Colonic mucosa (tissue), 4 donors: ENCODE measurements at regions not wholly inside any gene's neighbourhood (a gene's known extent, or its start where the extent isn't known, plus 50 kb on each side); places are given as distances from the start of the nearest gene placed in this dataset.

ENCODE experiments used
- DNase-seq: peaks from one replicate; pipeline ENCODE4 v3.0.0-alpha.2; 2020
- H3K27ac ChIP-seq: fragments of 200-600 bp; one replicate; pipeline ENCODE4 v1.8.0; 2021
- H3K27me3 ChIP-seq: fragments of 200-600 bp; one replicate; pipeline ENCODE4 v1.8.0; 2021
- H3K36me3 ChIP-seq: fragments of 200-600 bp; one replicate; pipeline ENCODE4 v1.8.0; 2021
- H3K4me1 ChIP-seq: fragments of 200-600 bp; one replicate; pipeline ENCODE4 v1.8.0; 2021; ENCODE audit warnings: mild to moderate bottlenecking
- H3K4me3 ChIP-seq: fragments of 200-600 bp; one replicate; pipeline ENCODE4 v1.8.0; 2021
- H3K9ac ChIP-seq, 2 donors: one replicate each; pipeline ENCODE4 v1.7.0; 2013; ENCODE audit warnings: control low read depth in 2 of 2, low read depth in 2 of 2, low read length in 2 of 2
- H3K9me3 ChIP-seq: fragments of 200-600 bp; one replicate; pipeline ENCODE4 v1.8.0; 2021
- intact Hi-C: fragments of 100-400 bp; cut with DNase I; formaldehyde crosslinking; loops from one replicate; pipeline ENCODE4 v1.14.1; 2022
- TF ChIP-seq, protein P1 (sequence below): fragments of 200-600 bp; IDR thresholded peaks from one replicate; pipeline ENCODE4 v1.8.0; 2022; ENCODE audit warnings: antibody characterized with exemption, mild to moderate bottlenecking
- donor health status: healthy.
- donor health status: DM: no; HTN: no; CAD: no.
- donor health status: DM: no; HTN: no; CAD: no.

DNA sequence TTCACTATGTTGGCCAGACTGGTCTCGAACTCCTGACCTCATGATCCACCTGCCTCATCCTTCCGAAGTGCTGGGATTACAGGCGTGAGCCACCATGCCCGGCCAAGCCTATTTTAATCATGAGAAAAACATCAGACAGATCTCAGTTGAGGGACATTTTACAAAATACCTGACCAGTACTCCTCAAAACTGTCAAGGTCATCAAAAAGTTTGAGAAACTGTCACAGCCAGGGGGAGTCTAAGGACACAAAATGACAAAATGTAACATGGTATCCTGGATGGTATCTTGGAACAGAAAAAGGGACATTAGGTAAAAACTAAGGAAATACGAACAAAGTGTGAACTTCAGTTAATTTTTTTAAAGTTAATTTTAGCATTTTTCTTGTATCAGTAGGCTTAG, 219.8 kb upstream of the PPP1R3A start:
- Histone ChIP-seq H3K36me3 (no peaks in the 10 kb centered on the region), H3K9ac (no peak overlapping the region), H3K4me1 (no peaks in the 10 kb centered on the region), H3K27me3 (no peaks in the 10 kb centered on the region), H3K27ac (no peak overlapping the region), H3K4me3 (no peak overlapping the region), H3K9me3 (no peaks in the 10 kb centered on the region)
- intact Hi-C loops, result no loop called here
- no peak for DNase-seq
- TF ChIP-seq, protein P1, sequence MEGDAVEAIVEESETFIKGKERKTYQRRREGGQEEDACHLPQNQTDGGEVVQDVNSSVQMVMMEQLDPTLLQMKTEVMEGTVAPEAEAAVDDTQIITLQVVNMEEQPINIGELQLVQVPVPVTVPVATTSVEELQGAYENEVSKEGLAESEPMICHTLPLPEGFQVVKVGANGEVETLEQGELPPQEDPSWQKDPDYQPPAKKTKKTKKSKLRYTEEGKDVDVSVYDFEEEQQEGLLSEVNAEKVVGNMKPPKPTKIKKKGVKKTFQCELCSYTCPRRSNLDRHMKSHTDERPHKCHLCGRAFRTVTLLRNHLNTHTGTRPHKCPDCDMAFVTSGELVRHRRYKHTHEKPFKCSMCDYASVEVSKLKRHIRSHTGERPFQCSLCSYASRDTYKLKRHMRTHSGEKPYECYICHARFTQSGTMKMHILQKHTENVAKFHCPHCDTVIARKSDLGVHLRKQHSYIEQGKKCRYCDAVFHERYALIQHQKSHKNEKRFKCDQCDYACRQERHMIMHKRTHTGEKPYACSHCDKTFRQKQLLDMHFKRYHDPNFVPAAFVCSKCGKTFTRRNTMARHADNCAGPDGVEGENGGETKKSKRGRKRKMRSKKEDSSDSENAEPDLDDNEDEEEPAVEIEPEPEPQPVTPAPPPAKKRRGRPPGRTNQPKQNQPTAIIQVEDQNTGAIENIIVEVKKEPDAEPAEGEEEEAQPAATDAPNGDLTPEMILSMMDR, result no peak

DNA sequence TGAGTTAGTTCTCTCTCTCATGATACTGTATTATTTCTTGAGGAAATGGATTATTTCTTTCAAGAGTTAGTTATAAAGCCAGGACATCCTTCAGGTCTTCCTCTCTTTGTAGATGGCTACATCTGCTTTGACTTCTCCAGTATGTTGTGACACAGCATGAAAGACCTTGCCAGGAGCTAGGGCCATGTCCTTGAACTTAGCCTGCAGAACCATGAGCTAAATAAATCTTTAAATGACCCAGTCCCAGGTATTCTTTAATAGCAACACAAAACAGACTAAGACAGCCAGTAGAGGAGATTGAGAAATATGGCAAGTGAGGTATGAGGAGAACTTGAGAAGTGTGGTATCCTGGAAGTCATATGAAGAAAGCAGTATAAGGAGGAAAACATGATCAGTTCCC, 214.9 kb upstream of the PPP1R3A start:
- no peak for DNase-seq

DNA sequence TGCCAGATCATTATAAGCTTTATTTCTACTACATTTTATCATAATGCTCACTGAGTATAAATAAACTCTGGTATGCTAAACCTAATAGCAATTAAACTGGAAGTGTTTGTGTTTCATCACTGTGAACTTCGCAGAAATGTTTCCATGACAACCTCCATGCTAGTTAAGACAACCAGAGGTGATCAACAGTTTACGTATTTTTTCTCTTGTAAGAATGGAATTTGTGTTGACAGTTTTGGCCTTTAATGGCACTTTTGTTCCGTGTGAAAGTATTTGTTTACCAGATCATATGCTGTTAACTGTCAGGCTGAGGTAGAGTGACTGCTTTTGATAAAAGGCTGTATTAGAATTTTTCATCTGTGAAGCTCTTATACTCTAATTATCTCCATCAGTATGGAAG, 212.1 kb upstream of the PPP1R3A start:
- Histone ChIP-seq H3K4me1 (no peaks in the 10 kb centered on the region), H3K27me3 (no peaks in the 10 kb centered on the region), H3K27ac (no peak overlapping the region), H3K9me3 (no peaks in the 10 kb centered on the region), H3K4me3 (no peak overlapping the region), H3K36me3 (no peaks in the 10 kb centered on the region), H3K9ac (no peak overlapping the region)
- TF ChIP-seq, protein P1, result no peak
- no peak for DNase-seq
- intact Hi-C loops, result no loop called here

More for the DNA sequence above, 214.9 kb upstream of the PPP1R3A start:
- Histone ChIP-seq H3K36me3 (no peaks in the 10 kb centered on the region), H3K4me1 (no peaks in the 10 kb centered on the region), H3K4me3 (no peak overlapping the region), H3K27ac (no peak overlapping the region), H3K9ac (no peak overlapping the region), H3K9me3 (no peaks in the 10 kb centered on the region), H3K27me3 (no peaks in the 10 kb centered on the region)
- TF ChIP-seq, protein P1, result no peak
- intact Hi-C loops, result no loop called here

DNA sequence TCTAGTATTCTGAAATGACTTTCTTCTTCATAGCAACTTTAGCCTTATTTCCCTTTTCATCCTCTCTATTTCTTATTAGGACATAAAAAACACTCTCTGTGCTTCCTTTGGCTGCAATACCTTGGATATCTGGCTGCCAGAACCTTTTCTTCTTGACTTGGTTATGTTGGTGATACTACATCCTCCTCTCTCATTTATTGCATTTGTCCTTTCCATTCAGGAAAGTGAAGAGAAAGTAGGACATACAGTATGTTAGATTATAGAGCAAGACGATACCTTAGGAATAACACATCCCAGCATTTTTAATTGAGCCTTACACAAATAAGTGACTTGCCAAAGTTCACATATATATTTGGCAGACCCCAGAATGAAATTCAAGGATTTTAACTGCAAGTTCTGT, 210.1 kb upstream of the PPP1R3A start:
- Histone ChIP-seq H3K9ac (no peak overlapping the region), H3K27me3 (no peaks in the 10 kb centered on the region), H3K27ac (no peak overlapping the region), H3K4me1 (no peaks in the 10 kb centered on the region), H3K36me3 (no peaks in the 10 kb centered on the region), H3K9me3 (no peaks in the 10 kb centered on the region), H3K4me3 (no peak overlapping the region)
- intact Hi-C loops, result no loop called here
- no peak for DNase-seq
- TF ChIP-seq, protein P1, result no peak

DNA sequence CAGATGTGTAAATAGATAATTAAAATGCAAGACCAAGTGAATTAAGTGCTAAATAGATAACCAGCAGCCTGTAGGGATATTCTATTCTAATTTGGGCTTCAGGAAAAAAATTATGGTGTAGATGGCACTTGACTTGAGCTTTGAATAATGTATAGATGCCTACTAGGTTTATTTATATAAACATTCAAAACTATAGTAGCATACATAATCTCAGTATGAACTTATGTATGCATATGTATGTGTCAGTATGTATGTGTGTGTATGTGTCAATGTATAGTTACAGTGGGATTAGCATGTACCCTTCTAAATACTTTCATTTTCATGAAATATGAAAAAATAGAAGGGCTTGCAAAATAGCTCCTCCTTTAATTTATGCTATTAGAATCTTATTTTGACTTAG, 207.3 kb upstream of the PPP1R3A start:
- intact Hi-C loops, result no loop called here
- DNase-seq, result no peak
- no peaks in the 10 kb centered on the region for H3K4me1 ChIP-seq
- H3K27ac ChIP-seq, result no peak overlapping the region
- no peaks in the 10 kb centered on the region for H3K36me3 ChIP-seq
- no peak overlapping the region for H3K4me3 ChIP-seq
- no peak overlapping the region for H3K9ac ChIP-seq
- H3K9me3 ChIP-seq, result no peaks in the 10 kb centered on the region
- TF ChIP-seq, protein P1, result no peak
- H3K27me3 ChIP-seq, result no peaks in the 10 kb centered on the region

DNA sequence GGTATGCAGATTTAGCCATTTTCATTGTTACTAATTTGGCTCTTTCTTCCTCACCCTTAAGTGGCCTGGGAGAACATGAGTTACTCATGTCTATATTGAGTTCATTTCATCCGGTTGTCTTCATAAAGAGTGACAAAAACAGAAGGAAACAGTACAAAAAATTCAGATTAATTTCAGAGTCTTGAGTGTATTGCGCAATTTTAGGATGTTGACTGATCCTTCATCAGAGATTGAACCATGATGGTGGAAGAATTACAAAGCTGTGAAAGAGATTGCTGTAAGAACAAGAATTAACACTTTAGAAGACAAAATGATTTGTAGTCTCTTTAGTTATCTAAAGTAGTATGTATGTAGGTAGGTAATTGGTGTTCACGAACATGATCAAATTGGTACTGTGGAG, 194.0 kb upstream of the PPP1R3A start:
- DNase-seq, result no peak
- Histone ChIP-seq H3K9me3 (no peaks in the 10 kb centered on the region), H3K27ac (no peak overlapping the region), H3K36me3 (no peaks in the 10 kb centered on the region), H3K9ac (no peak overlapping the region), H3K4me1 (no peaks in the 10 kb centered on the region), H3K27me3 (no peaks in the 10 kb centered on the region), H3K4me3 (no peak overlapping the region)
- TF ChIP-seq, protein P1, result no peak
- intact Hi-C loops, result no loop called here
